ENCODE measurements at regions not wholly inside any gene's neighbourhood (a gene's known extent, or its start where the extent isn't known, plus 50 kb on each side); places are given as distances from the start of the nearest gene placed in this dataset.

DNA sequence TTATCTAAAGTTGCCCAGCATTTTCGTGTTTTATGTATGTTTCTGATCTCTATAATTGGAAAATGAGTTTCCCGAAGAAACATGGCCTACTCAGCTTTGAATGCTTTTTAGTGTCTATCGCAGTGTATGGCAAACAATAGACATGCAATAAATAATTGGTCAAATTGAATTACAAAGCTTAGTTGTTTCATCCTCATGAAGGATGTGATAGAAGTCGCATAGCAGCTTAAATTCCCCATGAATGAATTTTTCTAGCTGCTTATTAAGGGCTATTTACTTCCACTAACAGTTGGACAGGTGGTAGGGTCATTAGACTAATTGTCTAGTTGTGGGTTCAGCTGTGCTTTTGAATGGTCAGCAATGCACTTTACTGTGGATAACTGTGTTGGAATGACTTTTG, 467.3 kb upstream of the MBL2 start:
- Histone ChIP-seq H3K4me3 (ENCODE audit: low read depth, low read length, poor library complexity, severe bottlenecking) (no peak overlapping the region), H3K9me2 (ENCODE audit: low read depth, low read length) (no peaks in the 10 kb centered on the region), H3K27ac (ENCODE audit: low read depth, low read length, poor library complexity, severe bottlenecking) (no peak overlapping the region), H3K9me3 (ENCODE audit: low read length) (no peaks in the 10 kb centered on the region), H3K79me2 (ENCODE audit: insufficient read depth, low read length) (no peaks in the 10 kb centered on the region), H3K27me3 (ENCODE audit: insufficient read depth, low read length) (no peaks in the 10 kb centered on the region), H4K20me1 (ENCODE audit: insufficient read depth, low read length) (no peaks in the 10 kb centered on the region), H3K9ac (ENCODE audit: low read length) (no peak overlapping the region), H3K4me1 (ENCODE audit: insufficient read depth, low read length, severe bottlenecking) (no peaks in the 10 kb centered on the region), H3F3A (ENCODE audit: insufficient read depth, low read length) (no peaks in the 10 kb centered on the region), H3K4me2 (ENCODE audit: low read length) (no peak overlapping the region), H2AFZ (ENCODE audit: low read length) (no peak overlapping the region), H3K36me3 (ENCODE audit: insufficient read depth, low read length) (no peaks in the 10 kb centered on the region)
- no peak for TF ChIP-seq EZH2 (IDR thresholded peaks at IDR 0.05; ENCODE audit: borderline replicate concordance, low read length)
- TF ChIP-seq, protein P1, sequence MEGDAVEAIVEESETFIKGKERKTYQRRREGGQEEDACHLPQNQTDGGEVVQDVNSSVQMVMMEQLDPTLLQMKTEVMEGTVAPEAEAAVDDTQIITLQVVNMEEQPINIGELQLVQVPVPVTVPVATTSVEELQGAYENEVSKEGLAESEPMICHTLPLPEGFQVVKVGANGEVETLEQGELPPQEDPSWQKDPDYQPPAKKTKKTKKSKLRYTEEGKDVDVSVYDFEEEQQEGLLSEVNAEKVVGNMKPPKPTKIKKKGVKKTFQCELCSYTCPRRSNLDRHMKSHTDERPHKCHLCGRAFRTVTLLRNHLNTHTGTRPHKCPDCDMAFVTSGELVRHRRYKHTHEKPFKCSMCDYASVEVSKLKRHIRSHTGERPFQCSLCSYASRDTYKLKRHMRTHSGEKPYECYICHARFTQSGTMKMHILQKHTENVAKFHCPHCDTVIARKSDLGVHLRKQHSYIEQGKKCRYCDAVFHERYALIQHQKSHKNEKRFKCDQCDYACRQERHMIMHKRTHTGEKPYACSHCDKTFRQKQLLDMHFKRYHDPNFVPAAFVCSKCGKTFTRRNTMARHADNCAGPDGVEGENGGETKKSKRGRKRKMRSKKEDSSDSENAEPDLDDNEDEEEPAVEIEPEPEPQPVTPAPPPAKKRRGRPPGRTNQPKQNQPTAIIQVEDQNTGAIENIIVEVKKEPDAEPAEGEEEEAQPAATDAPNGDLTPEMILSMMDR (IDR thresholded peaks at IDR 0.05; ENCODE audit: low read length) = no peak

DNA sequence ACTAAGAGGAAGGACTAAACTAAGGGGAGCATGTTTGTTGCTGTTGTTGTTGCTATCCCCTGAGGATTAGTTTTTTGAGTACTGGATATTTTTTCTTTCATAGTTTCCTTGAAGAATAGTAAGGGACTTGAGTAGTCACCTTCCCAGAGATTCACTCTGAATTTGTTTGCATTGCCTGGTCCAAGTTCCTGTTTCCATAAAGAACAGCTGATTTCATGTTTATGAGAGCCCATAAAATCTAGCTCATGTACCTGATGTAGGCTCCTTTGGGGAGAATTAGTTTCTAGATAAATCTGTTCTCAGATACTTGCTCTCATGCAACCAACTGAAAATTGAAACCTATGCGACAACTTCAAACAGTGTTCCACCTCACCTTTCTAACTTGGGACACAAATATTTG, 464.4 kb upstream of the MBL2 start:
- H3K4me2 ChIP-seq (ENCODE audit: low read length) = no peak overlapping the region
- no peak overlapping the region for H3K27ac ChIP-seq (ENCODE audit: low read depth, low read length, poor library complexity, severe bottlenecking)
- no peaks in the 10 kb centered on the region for H3K9me3 ChIP-seq (ENCODE audit: low read length)
- no peaks in the 10 kb centered on the region for H3K79me2 ChIP-seq (ENCODE audit: insufficient read depth, low read length)
- H3K9me2 ChIP-seq (ENCODE audit: low read depth, low read length) = no peaks in the 10 kb centered on the region
- no peaks in the 10 kb centered on the region for H3K4me1 ChIP-seq (ENCODE audit: insufficient read depth, low read length, severe bottlenecking)
- no peaks in the 10 kb centered on the region for H3F3A ChIP-seq (ENCODE audit: insufficient read depth, low read length)
- no peaks in the 10 kb centered on the region for H3K36me3 ChIP-seq (ENCODE audit: insufficient read depth, low read length)
- no peak for TF ChIP-seq EZH2 (IDR thresholded peaks at IDR 0.05; ENCODE audit: borderline replicate concordance, low read length)
- TF ChIP-seq, protein P1 (IDR thresholded peaks at IDR 0.05; ENCODE audit: low read length) = no peak
- H3K4me3 ChIP-seq (ENCODE audit: low read depth, low read length, poor library complexity, severe bottlenecking) = no peak overlapping the region
- no peak overlapping the region for H3K9ac ChIP-seq (ENCODE audit: low read length)
- no peaks in the 10 kb centered on the region for H3K27me3 ChIP-seq (ENCODE audit: insufficient read depth, low read length)
- no peak overlapping the region for H2AFZ ChIP-seq (ENCODE audit: low read length)
- H4K20me1 ChIP-seq (ENCODE audit: insufficient read depth, low read length) = no peaks in the 10 kb centered on the region

DNA sequence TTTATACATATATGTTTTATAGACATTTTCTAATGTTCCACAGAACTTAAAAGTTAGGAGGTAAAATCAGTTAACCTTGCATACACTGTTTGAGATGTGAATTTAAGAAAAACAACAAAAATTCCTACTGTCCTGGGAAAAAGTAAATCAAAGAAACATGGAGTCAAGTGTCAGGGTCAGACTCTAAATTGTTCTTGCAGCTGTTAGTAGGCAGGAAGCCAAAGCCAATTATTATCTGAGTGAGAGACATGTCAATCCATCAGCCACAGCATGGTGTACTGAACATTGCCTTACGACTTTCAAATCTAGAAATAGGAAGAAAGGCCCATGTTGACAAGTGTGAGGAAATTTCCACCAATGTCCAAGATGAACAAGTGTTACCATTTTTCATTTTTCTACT, 461.2 kb upstream of the MBL2 start:
- Histone ChIP-seq H3K9me2 (ENCODE audit: low read depth, low read length) (no peaks in the 10 kb centered on the region), H2AFZ (ENCODE audit: low read length) (no peak overlapping the region), H3K36me3 (ENCODE audit: insufficient read depth, low read length) (no peaks in the 10 kb centered on the region), H4K20me1 (ENCODE audit: insufficient read depth, low read length) (no peaks in the 10 kb centered on the region), H3K27me3 (ENCODE audit: insufficient read depth, low read length) (no peaks in the 10 kb centered on the region), H3K79me2 (ENCODE audit: insufficient read depth, low read length) (no peaks in the 10 kb centered on the region), H3K4me3 (ENCODE audit: low read depth, low read length, poor library complexity, severe bottlenecking) (no peak overlapping the region), H3K9ac (ENCODE audit: low read length) (no peak overlapping the region), H3K9me3 (ENCODE audit: low read length) (no peaks in the 10 kb centered on the region), H3K4me1 (ENCODE audit: insufficient read depth, low read length, severe bottlenecking) (no peaks in the 10 kb centered on the region), H3K4me2 (ENCODE audit: low read length) (no peak overlapping the region), H3F3A (ENCODE audit: insufficient read depth, low read length) (no peaks in the 10 kb centered on the region), H3K27ac (ENCODE audit: low read depth, low read length, poor library complexity, severe bottlenecking) (no peak overlapping the region)
- TF ChIP-seq, protein P1 (IDR thresholded peaks at IDR 0.05; ENCODE audit: low read length) = no peak
- no peak for TF ChIP-seq EZH2 (IDR thresholded peaks at IDR 0.05; ENCODE audit: borderline replicate concordance, low read length)

Measured in OCI-LY1 (cell line).